BE2C (cell line): ENCODE measurements at regions not wholly inside any gene's neighbourhood (a gene's known extent, or its start where the extent isn't known, plus 50 kb on each side); places are given as distances from the start of the nearest gene placed in this dataset.

Experiments used
- DNase-seq: peaks from one replicate; pipeline ENCODE4 v3.0.0-alpha.2; 2020
- H3K27me3 ChIP-seq: fragments of 250-450 bp; sonication (Bioruptor Pico); 2 replicates; pipeline ENCODE4 v1.5.1; 2020; ENCODE audit warnings: mild to moderate bottlenecking
- H3K36me3 ChIP-seq: fragments of 250-450 bp; sonication (Bioruptor Pico); 2 replicates; pipeline ENCODE4 v1.5.1; 2020; ENCODE audit warnings: mild to moderate bottlenecking
- H3K4me1 ChIP-seq: fragments of 250-450 bp; sonication (Bioruptor Pico); 2 replicates; pipeline ENCODE4 v1.5.1; 2020
- H3K4me3 ChIP-seq: 2 replicates; pipeline ENCODE4 v1.5.1; 2011; ENCODE audit warnings: low read depth, low read length
- H3K9me3 ChIP-seq: fragments of 250-450 bp; sonication (Bioruptor Pico); 2 replicates; pipeline ENCODE4 v1.5.1; 2020
- TF ChIP-seq, protein P1 (sequence below): IDR thresholded peaks from 2 replicates; pipeline ENCODE4 v1.5.1; 2012; ENCODE audit warnings: mild to moderate bottlenecking, low read depth, low read length

GRCh38 chr9:79329861-79330260 is 241.9 kb upstream of the TLE4 start:
- Histone ChIP-seq H3K4me1 (no peaks in the 10 kb centered on the region), H3K36me3 (no peaks in the 10 kb centered on the region), H3K27me3 (no peaks in the 10 kb centered on the region), H3K4me3 (no peak overlapping the region), H3K9me3 (no peaks in the 10 kb centered on the region)
- DNase-seq, result no peak
- TF ChIP-seq, protein P1, sequence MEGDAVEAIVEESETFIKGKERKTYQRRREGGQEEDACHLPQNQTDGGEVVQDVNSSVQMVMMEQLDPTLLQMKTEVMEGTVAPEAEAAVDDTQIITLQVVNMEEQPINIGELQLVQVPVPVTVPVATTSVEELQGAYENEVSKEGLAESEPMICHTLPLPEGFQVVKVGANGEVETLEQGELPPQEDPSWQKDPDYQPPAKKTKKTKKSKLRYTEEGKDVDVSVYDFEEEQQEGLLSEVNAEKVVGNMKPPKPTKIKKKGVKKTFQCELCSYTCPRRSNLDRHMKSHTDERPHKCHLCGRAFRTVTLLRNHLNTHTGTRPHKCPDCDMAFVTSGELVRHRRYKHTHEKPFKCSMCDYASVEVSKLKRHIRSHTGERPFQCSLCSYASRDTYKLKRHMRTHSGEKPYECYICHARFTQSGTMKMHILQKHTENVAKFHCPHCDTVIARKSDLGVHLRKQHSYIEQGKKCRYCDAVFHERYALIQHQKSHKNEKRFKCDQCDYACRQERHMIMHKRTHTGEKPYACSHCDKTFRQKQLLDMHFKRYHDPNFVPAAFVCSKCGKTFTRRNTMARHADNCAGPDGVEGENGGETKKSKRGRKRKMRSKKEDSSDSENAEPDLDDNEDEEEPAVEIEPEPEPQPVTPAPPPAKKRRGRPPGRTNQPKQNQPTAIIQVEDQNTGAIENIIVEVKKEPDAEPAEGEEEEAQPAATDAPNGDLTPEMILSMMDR, result no peak

- no peak for DNase-seq
- TF ChIP-seq, protein P1, result no peak
- H3K27me3 ChIP-seq, result no peaks in the 10 kb centered on the region
- no peak overlapping the region for H3K4me3 ChIP-seq
- H3K36me3 ChIP-seq, result no peaks in the 10 kb centered on the region
- H3K9me3 ChIP-seq, result no peaks in the 10 kb centered on the region
- H3K4me1 ChIP-seq, result no peaks in the 10 kb centered on the region
These were observed 237.8 kb upstream of the TLE4 start for GRCh38 chr9:79334001-79334400.

DNA sequence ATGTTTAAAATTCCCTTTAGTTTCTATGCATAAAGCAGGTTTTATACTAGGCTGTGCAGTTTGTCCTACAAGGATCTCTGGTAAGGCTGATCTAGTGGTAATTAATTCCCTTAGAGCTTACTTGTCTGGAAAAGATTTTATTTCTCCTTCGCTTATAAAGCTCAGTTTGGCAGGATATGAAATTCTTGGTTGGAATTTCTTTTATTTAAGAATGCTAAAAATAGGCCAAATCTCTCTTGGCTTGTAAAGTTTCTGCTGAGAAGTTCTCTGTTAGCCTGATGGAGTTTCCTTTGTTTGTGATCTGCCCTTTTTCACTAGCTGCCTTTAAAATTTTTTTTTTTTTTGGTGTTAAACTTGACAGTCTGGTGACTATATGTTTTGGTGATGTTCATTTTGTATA is 237.1 kb upstream of the TLE4 start:
- no peaks in the 10 kb centered on the region for H3K27me3 ChIP-seq
- H3K36me3 ChIP-seq, result no peaks in the 10 kb centered on the region
- no peak for DNase-seq
- no peaks in the 10 kb centered on the region for H3K4me1 ChIP-seq
- no peaks in the 10 kb centered on the region for H3K9me3 ChIP-seq
- H3K4me3 ChIP-seq, result no peak overlapping the region
- TF ChIP-seq, protein P1, result no peak

- DNase-seq, result no peak
- H3K4me1 ChIP-seq, result no peaks in the 10 kb centered on the region
- no peaks in the 10 kb centered on the region for H3K36me3 ChIP-seq
- TF ChIP-seq, protein P1, result no peak
- no peaks in the 10 kb centered on the region for H3K27me3 ChIP-seq
- no peaks in the 10 kb centered on the region for H3K9me3 ChIP-seq
- no peak overlapping the region for H3K4me3 ChIP-seq
These were observed 235.8 kb upstream of the TLE4 start for GRCh38 chr9:79335987-79336386.

DNA sequence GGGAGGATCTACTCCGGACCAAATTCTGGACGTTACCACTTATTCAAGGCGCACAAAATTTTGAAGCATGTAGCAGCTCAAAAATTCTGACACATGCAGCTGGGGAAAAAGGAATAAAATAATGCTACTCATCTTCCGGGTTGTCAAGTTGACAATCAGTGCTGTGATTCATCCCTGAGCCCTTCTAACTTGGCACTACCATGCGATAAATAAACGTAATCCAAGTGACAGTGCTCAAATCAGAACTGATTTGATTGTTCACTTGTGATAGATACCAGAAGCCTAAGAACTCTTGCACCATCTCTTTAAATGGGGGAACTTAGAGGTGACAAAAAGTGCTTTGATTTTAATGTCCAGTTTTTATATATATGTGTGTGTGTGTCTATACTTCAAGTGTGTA is 230.2 kb upstream of the TLE4 start:
- Histone ChIP-seq H3K27me3 (no peaks in the 10 kb centered on the region), H3K36me3 (no peaks in the 10 kb centered on the region), H3K4me1 (no peaks in the 10 kb centered on the region), H3K4me3 (no peak overlapping the region), H3K9me3 (no peaks in the 10 kb centered on the region)
- no peak for DNase-seq
- TF ChIP-seq, protein P1, result no peak

- Histone ChIP-seq H3K4me3 (no peak overlapping the region), H3K27me3 (no peaks in the 10 kb centered on the region), H3K4me1 (no peaks in the 10 kb centered on the region), H3K9me3 (no peaks in the 10 kb centered on the region), H3K36me3 (no peaks in the 10 kb centered on the region)
- TF ChIP-seq, protein P1, result no peak
- DNase-seq, result no peak
These were observed 225.3 kb upstream of the TLE4 start for GRCh38 chr9:79346350-79347020.
